Urothelium cell line (cell line): ENCODE measurements at regions not wholly inside any gene's neighbourhood (a gene's known extent, or its start where the extent isn't known, plus 50 kb on each side); places are given as distances from the start of the nearest gene placed in this dataset.

Source experiments
- DNase-seq: peaks from one replicate; pipeline ENCODE4 v3.0.0; 2011; ENCODE audit warnings: low spot score, mixed read lengths
- FAIRE-seq: peaks from 2 replicates; lab custom pipeline; 2011; peaks lifted over from hg19 to GRCh38; lab: Jason Lieb, UNC

DNA sequence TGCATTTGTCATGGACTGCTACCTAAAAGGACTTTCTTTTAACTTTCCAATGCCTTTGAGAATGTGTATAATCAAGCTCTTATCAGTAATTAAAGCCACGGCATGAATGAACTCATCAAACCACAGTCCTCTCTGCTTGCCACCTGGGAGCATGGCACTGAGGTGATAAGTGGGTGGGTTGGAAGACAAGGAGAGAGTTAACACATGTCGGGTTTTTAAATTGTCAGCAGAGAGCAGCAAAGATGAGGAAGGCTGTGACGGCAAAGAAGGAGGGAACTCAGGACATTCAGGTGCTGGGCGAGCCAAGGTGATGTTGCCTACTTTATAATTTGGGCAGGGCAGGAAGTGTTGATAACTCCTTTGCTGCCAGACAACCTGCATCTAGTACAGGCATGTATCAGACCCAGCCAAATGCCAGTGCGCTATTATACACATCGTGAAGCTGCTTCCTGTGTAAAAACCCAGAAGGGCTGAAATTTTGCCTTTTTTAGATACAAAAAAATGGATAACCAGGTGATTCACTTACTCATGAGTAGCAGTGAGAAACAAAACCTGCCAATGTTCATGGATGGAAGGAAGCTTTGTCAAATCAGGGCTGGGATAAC, 269.1 kb downstream of the KIF4B start:
- no peak for FAIRE-seq
- DNase-seq = no peak

DNA sequence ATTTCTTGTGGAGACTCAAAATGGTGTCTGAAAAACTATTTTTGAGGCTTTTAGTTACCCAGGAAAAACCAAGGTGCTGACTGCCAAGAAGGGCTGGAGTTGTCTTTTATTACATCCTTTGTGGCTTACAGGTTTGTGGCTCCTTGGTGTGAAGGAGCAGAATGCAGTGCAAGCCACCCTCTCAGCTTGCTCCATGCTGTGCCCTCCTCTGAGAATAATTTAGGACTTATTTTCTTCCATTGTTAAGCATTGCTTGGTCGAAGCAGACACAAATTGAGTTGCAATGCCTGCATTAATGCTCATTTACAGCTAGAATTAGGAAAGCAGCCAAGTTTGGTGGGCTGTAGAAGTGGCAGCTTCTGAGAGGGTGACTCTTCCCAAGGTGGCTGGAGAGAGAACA, 272.2 kb downstream of the KIF4B start:
- no peak for FAIRE-seq
- DNase-seq = no peak

DNA sequence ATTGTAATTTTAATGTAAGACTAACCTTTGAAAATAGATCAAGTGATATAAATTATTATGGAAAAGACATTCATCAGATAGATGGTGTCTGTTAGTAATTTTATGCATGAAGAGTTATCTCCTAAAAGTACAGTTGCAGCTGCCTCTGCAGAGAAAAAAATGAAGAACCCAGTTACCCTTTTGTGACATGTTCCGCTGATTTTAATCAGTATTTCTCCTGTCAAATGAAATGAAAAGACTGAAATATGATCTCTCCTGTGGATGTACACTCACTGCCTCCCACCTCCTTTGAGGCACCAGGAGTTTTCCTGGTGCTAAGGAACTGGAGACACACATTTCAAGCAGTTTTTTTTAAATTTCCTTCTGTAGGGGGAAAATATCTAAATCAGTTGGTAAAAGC, 277.4 kb downstream of the KIF4B start:
- DNase-seq (no peak), FAIRE-seq (no peak)

DNA sequence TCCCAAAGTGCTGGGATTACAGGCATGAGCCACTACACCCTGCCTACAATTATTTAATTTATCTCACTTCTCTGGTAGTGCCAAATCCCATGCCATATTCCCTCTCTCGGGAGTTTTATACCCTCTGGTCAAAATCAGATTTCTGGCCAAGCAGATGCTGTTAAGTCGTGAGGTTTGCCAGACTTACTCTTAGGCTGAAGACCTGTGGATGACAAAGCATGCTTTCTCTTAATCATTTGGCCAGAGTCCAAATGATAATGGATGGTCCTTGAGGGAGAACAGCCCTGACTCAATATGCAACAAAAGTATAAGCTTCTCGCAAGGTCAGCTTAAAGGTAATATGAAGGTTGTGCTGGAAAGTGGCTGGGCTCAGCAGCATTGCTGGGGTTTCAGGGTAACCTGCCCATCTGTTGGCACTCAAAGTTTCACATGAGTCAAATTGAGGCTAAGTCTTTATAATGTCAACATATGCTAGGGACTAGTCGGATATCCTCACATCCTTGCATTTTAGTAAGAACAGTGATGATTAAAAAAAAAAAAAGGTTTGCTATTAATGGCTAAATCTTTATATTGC, 280.1 kb downstream of the KIF4B start:
- no peak for FAIRE-seq
- no peak for DNase-seq

DNA sequence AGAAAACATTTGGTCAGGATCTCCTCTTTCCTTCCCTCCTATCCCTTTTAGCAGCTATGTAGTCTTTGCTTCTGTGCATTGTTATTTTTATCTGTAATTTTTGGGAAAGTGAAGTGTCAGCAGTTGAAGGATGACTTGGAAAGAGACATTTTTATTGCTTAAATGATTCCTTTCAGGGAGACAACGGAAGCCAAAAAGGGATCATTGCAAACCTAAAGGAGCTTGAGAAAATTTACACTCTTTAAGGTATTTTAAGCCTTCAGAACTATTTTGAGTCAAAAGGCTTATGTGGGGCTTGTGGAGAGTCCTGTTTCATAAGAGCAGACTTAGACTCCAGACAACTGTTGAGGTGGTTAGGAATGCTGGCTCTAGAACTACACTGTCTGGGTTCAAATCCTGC, 281.6 kb downstream of the KIF4B start:
- no peak for DNase-seq
- FAIRE-seq = no peak

DNA sequence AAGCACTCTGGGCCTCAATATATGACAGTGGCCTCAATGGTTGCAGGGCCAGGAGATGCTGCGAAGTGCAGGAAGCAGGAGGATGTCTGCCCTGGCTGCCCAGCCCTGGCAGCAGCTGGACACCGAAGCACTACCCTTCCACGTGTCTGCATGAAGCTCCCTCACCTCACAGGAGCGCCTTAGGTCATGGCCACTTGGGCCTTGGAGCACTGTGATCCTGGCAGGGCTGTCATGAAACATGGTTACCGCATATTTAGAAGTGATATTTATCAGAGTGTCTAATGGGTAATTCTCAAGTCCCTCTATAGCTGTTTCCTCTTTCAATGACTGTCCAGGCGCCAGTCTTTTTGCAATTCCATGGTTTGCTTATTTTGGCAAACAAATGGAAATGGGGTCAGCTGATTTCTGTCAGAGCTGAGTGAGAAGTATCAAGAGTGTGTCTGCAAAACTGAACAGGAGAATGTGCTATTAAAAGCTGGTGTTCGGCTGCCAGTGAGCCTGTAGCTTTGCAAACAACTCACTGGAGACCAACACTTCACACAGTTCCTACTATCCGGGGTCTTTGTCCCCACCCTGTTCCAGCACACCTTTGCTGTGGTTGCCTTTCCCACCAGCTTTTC, 285.9 kb downstream of the KIF4B start:
- DNase-seq (no peak), FAIRE-seq (no peak)

DNA sequence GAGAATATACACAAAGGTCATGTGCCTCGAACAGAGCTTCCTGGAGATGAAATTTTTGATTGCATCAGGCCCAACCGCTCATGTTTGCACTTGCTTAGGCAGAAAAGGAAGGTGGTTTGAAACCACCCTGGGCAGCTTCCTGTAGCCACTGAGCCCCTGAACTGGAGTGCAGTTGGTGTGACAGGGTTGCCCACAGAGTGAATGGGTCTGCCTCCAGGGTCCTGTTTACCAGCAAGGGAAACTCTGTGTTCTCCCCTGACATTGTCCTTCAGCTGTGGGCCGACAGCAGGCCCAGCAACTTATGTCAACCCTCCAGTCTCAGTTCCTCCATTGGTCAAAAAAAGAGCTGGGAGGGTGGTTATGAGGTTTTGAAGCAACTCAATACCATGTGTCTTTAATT, 289.6 kb downstream of the KIF4B start:
- no peak for DNase-seq
- no peak for FAIRE-seq

DNA sequence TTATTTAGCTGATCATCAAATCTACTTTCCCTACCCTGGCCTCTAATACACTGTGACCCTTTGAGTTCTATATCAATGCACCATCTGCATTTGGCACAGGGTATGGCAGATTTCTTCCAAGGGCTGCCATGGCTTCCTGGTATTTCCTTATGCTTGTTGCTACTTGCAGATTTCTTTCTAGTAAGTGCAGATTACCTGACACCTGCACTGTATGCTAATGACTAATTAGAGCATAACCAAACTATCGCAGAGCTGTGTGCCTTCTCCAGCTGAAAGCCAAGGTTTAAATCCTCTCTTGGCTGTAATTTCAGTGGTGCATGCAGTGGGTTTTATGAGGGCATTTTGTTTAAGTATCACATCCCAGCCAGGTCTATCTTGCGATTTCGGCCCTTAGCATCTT, 293.7 kb downstream of the KIF4B start:
- no peak for FAIRE-seq
- DNase-seq = no peak

DNA sequence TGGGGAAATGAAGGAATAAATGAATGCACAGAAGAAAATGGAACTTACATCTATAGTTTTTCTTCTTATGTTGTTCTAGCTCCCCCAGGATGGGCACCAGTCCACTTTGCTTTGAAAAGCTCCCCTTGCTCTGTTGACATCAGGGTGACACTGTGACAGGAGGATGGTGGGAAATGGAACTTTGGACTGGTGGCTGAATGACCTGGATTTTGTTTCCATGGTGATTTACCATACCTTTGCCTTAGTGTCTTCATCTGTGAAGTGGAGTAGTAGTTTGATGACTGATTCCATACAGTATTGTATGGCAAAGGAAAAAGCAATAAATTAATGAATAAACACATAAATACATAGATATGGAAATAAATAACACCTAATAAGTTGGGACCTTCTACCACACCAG, 294.7 kb downstream of the KIF4B start:
- no peak for FAIRE-seq

DNA sequence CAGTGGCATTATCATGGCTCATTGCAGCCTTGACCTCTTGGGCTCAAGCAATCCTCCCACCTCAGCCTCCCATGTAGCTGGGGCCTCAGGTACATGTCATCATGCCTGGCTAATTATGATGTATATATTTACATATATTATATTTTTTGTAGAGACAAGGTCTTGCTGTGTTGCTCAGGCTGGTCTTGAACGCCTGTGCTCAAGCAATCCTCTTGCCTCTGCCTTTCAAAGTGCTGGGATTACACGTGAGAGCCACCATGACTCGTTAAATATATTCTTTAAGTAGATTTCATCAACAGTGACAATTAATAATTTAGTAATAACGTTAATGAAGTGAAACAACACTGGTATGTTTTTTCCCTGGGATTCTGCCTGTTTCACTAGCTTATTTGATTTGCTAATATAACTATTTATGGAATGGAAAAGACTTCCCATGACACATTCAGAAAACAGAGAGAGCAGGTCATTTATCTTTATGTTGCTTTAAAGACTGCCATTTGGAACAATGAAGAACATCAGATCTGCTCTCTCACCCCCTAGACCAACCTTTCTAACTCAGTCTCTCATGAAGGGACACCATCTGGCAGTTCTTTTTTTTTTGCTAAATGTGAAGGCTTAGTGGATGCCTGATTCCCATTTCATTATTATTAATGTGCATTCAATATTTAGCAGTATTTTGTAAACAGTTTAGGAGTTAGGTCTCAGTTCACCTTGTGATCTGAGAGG, 295.6 kb downstream of the KIF4B start:
- FAIRE-seq (no peak), DNase-seq (no peak)

More for the DNA sequence above, 294.7 kb downstream of the KIF4B start:
- DNase-seq = no peak

DNA sequence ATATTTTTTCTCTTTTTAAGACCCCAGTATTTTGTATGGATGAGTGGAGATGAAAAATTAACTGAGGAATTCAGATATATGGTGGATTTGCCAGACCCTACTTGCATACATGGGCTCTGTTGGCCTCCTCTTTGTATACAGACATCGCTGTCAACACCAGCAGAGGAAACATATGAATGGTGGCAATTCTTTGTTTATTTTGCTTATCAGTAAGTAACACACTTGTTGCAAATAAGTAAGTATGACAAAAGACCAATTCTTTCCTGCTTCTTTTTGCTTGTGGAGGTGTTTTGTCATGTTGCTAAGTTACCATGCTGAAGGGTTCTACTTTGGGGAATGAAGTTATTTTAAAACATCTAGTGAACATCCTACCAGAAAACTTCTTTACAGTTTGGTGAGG, 298.2 kb downstream of the KIF4B start:
- FAIRE-seq (no peak), DNase-seq (no peak)

DNA sequence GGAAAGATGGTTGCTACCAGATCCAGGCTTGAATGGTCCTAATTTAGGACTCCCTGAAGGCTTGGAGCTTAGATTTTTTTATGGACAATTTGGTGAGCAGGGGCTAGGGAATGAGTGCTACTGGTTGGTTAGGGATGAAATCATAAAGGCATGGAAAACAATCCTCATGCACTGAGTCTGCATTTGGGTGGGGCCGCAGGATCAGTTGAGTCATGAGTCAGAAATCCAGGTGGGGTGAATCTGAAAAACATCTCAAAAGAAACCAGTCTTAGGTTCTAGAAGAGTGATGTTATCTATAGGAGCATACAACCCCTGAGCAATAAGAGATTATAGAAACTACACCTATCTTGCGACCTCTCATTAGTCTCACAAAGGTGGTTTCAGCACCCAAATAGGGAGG, 300.0 kb downstream of the KIF4B start:
- DNase-seq (no peak), FAIRE-seq (no peak)

DNA sequence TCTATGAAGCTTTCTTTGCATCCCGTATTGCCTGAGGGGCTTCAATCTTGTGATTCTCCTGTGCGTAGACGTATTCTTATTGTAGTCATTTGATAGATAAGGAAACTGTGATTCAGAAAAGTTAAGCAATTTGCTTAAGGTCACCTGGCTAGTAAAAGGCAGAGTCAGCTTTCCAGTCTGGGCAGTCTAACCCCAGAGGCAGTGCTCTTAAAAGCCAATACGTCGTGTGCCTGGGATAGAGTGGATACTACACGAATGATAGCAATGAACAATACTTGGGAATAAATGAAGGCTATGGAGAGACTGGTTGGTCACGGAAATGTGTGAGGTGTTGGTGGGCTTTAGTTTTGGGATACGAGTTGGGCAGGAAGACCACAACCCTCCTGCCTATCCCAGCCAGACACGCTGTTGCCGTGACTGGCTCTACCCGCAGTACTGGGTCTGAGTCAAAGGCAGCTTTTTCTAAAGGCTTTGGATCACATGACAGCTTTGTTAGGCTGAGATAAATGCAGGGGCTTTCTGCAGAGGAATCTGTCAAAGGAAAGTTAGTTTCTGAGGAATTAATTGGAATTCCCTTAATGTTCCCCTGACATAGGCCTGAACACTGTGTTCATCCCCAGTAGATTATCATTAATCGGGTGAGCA, 302.6 kb downstream of the KIF4B start:
- DNase-seq = no peak
- no peak for FAIRE-seq

DNA sequence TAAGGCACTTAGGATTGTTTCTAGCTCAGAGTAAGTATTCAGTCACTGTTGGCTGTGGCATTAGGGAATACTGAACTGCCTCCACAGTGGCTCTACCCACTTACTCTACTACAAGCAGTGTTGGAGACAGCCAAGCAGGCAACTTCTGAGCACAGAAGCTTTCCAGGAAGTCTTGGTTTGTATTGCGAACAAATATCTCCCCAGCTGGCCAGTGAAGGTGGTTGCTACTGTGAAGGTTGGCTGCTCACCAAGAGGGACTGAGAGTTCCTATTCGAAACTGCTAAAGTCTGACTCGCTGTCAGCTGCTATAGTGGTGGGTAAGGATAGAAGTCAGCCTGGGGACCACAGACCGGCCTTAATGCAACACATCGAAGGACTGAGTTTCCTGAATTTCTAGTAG, 319.1 kb downstream of the KIF4B start:
- FAIRE-seq = no peak

DNA sequence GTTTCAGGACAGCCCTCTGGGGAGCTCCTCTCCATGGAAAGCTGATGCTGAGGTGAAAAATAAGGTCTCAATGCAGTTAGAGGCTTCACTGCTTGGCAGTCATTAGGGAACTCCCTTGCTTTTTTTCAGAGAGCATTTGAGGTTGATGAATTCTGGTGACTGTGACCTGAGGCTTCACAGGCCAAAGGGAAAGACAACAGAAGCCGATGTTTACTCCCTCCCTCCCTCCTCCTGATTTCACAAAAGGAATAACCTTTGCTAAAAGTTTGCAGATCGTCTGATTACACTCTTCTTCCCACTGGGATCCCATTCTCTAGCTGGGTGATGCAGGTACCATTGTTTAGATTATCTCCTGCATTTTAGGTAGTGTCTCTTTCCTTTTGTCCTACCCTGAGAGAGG, 329.4 kb downstream of the KIF4B start:
- FAIRE-seq = no peak
- no peak for DNase-seq

More for the DNA sequence above, 319.1 kb downstream of the KIF4B start:
- DNase-seq = no peak

DNA sequence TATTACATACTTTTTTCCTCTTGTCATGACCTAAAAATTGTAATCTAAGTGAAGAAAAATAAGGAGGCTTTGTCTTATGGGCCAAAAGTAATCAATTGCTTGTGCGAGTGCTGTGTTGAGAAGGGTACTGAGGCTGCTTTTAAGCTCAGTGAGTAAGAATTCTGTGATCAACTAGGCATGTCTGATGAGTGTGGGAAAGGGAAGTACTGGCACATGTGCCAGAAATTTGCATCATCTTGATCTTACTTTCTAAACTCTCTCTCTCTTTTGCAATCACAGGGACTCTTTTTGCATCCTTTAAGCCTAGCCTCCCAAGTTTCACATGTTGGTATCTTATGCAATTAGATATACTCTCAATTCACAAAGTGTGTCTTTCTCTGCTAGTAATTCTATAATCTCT, 329.9 kb downstream of the KIF4B start:
- DNase-seq (no peak), FAIRE-seq (no peak)

DNA sequence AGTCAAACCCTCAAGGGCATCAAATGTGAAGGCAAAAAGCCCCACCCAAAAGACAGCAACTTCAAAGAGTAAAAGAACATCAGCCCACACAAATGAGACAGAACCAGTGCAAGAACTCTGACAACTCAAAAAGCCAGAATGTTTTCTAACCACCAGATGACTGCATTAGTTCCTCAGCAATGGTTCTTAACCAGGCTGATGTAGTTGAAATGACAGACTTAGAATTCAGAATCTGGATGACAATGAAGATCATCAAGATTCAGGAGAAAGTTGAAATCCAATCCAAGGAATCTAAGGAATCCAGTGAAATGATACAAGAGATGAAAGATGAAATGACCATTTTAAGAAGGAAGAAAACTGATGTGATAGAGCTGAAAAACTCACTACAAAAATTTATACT, 339.7 kb downstream of the KIF4B start:
- FAIRE-seq = no peak

DNA sequence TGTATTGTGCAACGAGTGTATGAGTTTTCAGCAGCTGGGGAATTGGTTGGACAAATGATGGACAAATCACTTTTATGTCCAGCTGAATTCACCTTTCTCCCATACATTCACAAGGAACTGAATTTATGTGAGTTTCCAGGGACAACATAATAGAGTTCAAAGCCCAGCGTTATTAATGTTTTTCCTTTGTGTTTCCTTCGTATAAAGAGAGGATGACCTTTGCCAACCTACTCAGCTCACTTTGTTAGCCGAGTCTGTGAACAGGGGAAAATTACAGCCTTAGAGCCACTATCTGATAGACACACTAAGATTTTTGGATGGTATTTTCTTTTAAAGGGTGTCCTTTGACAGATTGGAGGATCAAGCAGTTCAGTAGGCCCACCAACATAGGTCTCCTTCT, 352.5 kb downstream of the KIF4B start:
- FAIRE-seq = no peak
- DNase-seq = no peak

More for the DNA sequence above, 339.7 kb downstream of the KIF4B start:
- no peak for DNase-seq

DNA sequence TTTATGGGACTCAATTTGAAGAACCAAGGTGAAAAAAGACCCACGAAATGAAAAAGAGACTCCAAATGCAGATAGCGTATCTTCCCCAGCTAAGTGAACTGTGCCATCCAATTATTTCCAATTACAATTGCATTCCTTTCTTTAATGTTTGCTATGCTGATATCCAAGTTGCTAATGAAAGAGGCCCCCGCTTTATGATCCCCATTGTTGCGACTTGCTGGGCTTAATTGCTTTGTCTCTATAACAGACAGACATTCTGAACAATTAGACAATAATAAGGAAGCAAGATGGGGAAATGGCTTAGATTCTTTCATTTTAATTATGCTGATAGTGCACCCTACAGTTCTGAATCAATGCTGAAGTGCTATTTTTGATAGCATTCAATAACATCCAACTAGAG, 354.3 kb downstream of the KIF4B start:
- DNase-seq (no peak), FAIRE-seq (no peak)

DNA sequence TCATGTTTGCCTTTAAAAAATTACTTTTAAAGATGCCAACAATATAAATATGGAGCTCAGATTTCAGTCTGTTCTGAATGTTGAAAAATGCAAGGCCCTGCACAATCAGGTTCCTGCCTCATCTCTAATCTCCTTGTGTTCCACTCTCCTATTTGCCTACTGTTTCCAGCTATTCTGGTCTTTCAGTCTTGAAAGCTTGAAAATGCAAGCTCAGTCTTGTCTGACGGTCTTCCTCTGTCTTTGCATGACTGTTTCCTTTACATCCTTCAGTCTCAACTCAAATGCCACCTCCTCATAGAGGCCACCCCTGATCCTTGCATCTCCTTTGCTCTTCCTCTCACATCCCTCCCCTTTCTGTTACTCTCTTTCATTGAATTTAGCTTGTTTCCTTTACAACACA, 354.9 kb downstream of the KIF4B start:
- DNase-seq (no peak), FAIRE-seq (no peak)

DNA sequence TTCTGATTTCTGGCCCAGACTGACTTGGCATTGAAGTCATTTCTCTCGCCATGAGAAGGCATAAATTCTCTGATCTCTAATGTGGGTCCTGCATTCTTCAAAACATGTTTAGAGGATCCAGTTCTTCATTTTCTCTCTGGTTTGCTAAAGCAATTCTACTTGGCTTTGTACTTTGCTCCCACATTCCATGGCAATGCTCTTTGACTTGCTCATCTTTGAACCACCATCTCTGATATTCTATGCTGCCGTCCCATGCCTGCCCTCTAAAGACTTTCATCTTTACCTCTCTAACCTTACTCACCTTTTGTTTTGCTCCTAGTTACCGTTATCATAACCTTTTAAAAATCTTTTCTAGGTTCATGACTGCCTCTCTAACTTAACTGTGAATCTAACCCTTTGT, 366.9 kb downstream of the KIF4B start:
- FAIRE-seq = no peak
- no peak for DNase-seq

DNA sequence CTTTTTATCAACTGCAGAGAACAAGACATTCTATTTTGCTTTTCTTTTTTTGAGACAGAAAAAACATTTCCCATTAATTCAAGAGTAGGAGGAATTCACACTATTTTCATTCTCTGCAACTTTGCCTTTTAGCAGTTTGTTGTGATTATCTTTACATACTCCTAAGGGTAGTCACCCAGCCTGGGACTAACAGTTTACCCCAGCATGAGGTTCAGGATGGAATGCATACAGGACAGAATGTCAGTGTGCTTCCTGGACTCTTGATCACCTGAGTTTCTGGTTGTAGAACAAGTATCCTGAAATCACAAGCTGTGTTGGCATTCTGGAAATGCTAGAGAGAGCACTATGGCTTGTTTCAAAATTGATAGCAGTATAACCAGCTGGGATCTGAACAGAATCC, 368.1 kb downstream of the KIF4B start:
- FAIRE-seq (no peak), DNase-seq (no peak)
